ENCODE measurements at regions not wholly inside any gene's neighbourhood (a gene's known extent, or its start where the extent isn't known, plus 50 kb on each side); places are given as distances from the start of the nearest gene placed in this dataset.
"Not testable (repeated sequence)": the region's sequence is repeated elsewhere in the genome, so short reads cannot be mapped to it uniquely, and the experiment has no call there.

GRCh38 chr18:15193813-15194212 is 445.8 kb downstream of the ANKRD30B start:
- not testable (repeated sequence) for TF ChIP-seq CTCF, EP300 (IDR thresholded peaks at IDR 0.05)

All from tibial nerve (tissue), 4 donors.